ENCODE measurements at regions not wholly inside any gene's neighbourhood (a gene's known extent, or its start where the extent isn't known, plus 50 kb on each side); places are given as distances from the start of the nearest gene placed in this dataset.

DNA sequence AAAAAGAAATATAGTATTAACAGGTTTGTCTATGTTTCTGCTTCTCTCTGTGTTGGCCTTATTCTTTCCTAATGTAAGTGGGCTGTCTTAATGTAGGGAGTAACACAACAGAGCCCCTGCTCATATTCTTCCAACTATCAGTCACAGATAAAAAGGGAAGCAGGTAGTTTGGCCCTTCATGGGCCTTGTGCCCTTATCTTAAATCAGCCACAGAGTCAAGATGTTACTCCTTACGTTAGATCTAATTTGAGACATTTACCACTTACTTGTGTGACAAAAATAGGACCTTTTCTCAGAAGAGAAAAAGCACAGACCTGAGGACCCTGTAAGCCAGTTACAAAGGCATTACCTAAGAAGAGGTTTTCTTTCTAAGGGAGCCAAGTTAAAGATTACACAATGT is 589.0 kb downstream of the GRXCR1 start:
- TF ChIP-seq, protein P1, sequence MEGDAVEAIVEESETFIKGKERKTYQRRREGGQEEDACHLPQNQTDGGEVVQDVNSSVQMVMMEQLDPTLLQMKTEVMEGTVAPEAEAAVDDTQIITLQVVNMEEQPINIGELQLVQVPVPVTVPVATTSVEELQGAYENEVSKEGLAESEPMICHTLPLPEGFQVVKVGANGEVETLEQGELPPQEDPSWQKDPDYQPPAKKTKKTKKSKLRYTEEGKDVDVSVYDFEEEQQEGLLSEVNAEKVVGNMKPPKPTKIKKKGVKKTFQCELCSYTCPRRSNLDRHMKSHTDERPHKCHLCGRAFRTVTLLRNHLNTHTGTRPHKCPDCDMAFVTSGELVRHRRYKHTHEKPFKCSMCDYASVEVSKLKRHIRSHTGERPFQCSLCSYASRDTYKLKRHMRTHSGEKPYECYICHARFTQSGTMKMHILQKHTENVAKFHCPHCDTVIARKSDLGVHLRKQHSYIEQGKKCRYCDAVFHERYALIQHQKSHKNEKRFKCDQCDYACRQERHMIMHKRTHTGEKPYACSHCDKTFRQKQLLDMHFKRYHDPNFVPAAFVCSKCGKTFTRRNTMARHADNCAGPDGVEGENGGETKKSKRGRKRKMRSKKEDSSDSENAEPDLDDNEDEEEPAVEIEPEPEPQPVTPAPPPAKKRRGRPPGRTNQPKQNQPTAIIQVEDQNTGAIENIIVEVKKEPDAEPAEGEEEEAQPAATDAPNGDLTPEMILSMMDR (IDR thresholded peaks at IDR 0.05; ENCODE audit: low read length), result no peak
- TF ChIP-seq EZH2 (optimal IDR thresholded peaks at IDR 0.05; ENCODE audit: low read depth, low read length), result no peak

Measured in MM.1S (cell line).